ENCODE measurements at regions not wholly inside any gene's neighbourhood (a gene's known extent, or its start where the extent isn't known, plus 50 kb on each side); places are given as distances from the start of the nearest gene placed in this dataset.
"Not testable (repeated sequence)": the region's sequence is repeated elsewhere in the genome, so short reads cannot be mapped to it uniquely, and the experiment has no call there.

- not testable (repeated sequence) for TF ChIP-seq EZH2 (IDR thresholded peaks at IDR 0.05; ENCODE audit: insufficient read depth, poor library complexity, severe bottlenecking); EZH2phosphoT487 (IDR thresholded peaks at IDR 0.05; ENCODE audit: insufficient read depth, low read depth)
Measured at GRCh38 chr19:34859823-34860736, 66.6 kb upstream of the ZNF30 start.

All from GM23248 (cell line).